Urinary bladder (tissue), 3 donors: ENCODE measurements at regions not wholly inside any gene's neighbourhood (a gene's known extent, or its start where the extent isn't known, plus 50 kb on each side); places are given as distances from the start of the nearest gene placed in this dataset.

Experiments used
- DNase-seq: peaks from one replicate; pipeline ENCODE4 v3.0.0-alpha.2; 2015; ENCODE audit errors: extremely low spot score
- H3K27ac ChIP-seq: one replicate; pipeline ENCODE4 v1.5.1; 2013; ENCODE audit warnings: low read depth, mild to moderate bottlenecking, moderate library complexity
- H3K36me3 ChIP-seq: one replicate; pipeline ENCODE4 v1.6.1; 2013; ENCODE audit warnings: mild to moderate bottlenecking, moderate library complexity; ENCODE audit not compliant: insufficient read depth
- H3K4me1 ChIP-seq: one replicate; pipeline ENCODE4 v1.6.1; 2013; ENCODE audit warnings: mild to moderate bottlenecking, moderate library complexity; ENCODE audit not compliant: insufficient read depth
- H3K4me3 ChIP-seq: one replicate; pipeline ENCODE4 v1.5.1; 2013; ENCODE audit warnings: low read depth, low read length
- WGBS: extraction: QIAGEN DNeasy Blood & Tissue Kit; methylation state at CpG from one replicate; pipeline ENCODE4 v1.1.7; 2013; 5-methylcytosine and 5-hydroxymethylcytosine counted together
- donor health status: healthy with polysubstance abuse.
- donor health status: healthy.

DNA sequence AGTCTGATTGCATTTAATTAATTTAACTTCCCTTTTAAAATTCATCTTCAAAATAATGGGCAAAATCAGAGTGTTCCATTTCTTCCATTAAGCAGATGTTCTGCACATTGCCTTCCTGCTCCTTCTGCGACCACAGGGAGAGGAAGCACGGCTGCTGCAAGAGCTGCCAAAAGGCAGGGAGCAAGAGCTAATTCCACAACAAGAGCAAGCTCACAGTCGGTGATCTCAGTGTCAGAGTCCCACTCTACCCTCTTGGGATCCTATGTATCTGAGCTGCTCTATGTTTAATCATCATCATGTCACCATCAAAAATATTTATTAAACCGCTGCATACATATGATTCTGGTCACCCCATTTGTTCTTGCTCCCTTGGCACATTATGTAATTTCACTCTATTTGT is 255.3 kb upstream of the CAMK1G start:
- 25% methylated on average over 4 of the region's 4 CpGs for WGBS
- no peaks in the 10 kb centered on the region for H3K36me3 ChIP-seq
- H3K4me3 ChIP-seq: no peak overlapping the region
- H3K27ac ChIP-seq: no peak overlapping the region
- no peak for DNase-seq
- H3K4me1 ChIP-seq: no peaks in the 10 kb centered on the region

DNA sequence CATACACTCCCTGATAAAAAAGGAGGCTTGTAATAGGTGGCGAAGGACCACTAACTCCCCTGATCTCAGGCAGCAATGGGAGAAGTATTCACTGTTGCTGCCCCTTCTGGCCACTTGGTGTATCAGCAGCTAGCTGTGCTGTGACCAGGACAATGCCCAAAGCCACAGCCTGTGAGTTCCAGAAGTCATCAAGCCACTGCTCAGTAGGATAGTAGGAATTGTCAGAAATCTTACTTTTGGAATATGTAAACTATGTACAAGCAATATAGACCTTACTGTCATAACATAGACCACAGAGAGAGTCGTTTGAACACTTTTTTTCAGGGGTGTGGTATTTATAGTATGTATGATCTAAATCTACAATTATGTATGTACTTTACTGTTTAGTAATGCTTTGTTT is 248.3 kb upstream of the CAMK1G start:
- no peaks in the 10 kb centered on the region for H3K36me3 ChIP-seq
- H3K4me3 ChIP-seq: no peak overlapping the region
- no peak for DNase-seq
- WGBS: 67% methylated on average over 2 of the region's 2 CpGs
- no peaks in the 10 kb centered on the region for H3K4me1 ChIP-seq
- H3K27ac ChIP-seq: no peak overlapping the region

DNA sequence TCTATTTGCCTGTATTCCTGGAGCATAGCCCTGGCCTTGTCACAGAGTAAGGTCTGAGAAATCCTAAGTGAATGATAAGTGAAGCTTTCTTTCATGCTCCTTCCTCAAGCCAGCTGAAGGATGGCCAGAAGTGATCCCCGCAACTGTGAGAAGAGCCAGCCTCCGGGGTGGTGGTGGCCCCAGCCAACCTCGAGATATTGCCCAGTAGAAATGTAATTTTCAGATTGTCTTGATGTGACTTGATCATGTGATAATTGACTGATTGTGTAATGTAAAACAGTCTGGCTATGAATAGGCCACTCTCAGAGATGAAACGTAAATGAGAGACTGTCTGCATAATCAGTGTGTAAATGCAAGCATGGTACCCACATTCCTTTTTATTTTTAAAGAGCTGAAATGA is 242.4 kb upstream of the CAMK1G start:
- WGBS: 48% methylated on average over 4 of the region's 4 CpGs
- no peak for DNase-seq
- Histone ChIP-seq H3K36me3 (no peaks in the 10 kb centered on the region), H3K4me3 (no peak overlapping the region), H3K4me1 (no peaks in the 10 kb centered on the region), H3K27ac (no peak overlapping the region)

DNA sequence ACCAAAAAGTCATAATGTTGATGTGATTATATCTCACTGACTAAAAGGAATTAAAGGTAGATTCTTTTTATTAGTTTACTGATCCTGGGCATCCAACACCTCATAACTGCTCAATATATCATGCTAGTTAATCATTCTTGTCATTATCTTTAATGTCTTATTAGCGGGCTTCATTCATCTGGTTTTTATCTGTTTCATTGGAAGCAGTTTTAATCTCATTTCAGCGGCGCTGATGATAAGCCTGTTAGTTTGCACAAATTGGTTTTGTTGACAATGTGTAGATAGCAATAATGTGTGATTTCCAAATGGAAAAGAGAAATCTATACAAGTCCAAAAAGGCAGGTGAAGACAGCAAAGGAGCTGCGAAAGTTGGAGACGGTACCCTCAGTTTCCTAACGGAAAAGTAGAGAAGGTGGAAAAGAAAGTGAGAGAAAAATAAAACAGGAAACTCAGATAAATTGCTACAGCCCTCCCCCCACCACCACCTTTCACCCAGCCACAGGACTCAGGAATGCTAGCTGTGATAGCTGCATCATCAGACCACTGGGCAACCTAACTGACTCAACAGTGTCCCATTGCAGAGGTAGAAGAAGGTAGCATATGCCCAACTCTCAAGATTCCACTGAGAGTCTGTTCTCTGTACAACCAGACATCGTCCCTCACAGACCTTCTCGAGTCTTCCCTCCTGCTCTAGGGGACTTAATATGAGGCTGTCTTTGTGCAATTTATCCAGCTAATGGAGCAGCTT is 241.7 kb upstream of the CAMK1G start:
- 71% methylated on average over 8 of the region's 8 CpGs for WGBS
- no peak for DNase-seq
- H3K4me3 ChIP-seq: no peak overlapping the region
- no peaks in the 10 kb centered on the region for H3K36me3 ChIP-seq
- H3K27ac ChIP-seq: no peak overlapping the region
- no peaks in the 10 kb centered on the region for H3K4me1 ChIP-seq

DNA sequence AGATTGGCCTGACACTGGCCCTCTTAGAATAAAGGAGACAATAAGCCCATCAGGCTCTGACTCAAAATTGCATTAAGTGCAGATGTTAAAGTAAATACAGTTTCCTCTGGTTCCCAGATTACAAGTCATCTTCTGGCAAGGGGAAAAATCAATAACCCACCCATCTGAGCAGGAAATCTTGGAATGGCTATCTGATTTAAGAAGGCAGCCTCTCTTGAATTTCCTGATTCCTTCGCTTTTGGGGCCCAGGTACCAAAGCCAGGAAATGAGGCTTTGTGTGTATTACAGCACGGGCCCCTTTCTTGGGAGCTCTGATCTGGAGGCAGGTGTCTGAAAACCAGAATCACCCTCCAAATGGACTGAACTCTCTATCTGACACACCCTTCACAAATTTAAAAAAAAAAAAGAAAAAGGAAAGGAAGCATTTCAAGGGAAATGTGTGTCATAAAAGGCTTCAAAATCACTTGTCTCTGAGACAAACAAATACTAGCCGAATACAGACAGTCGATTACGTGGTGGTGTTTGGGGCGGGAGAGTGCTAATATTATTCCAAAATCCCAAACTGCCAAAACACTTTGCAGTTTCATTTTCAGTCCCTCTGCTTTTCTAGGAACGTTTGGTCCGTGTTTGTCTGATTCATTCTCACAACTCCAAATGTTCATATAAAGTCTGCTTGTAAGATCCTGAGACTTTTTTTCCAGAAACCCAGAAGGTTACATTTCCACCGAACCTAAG is 240.9 kb upstream of the CAMK1G start:
- H3K4me1 ChIP-seq: no peaks in the 10 kb centered on the region
- no peak overlapping the region for H3K4me3 ChIP-seq
- no peak overlapping the region for H3K27ac ChIP-seq
- 28% methylated on average over 9 of the region's 9 CpGs for WGBS
- H3K36me3 ChIP-seq: no peaks in the 10 kb centered on the region
- DNase-seq: no peak

DNA sequence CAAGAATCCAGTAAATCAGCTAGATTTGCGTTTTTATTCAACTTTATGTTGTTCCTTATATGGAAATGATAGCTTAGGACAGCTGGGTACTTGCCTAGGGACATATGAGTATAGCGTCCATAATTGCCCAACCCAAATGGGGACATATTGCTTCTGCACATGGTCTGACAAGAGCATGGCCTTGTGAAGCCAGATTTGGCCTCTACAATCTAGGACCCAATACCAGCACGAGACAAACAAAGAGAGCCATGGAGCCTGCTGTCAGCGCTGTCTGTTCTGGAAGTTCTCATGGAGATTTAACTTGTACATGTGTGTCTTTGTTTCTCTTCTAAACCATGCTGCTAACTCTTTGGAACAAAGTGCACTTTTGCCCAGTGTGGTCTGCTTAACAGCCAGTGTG is 240.0 kb upstream of the CAMK1G start:
- Histone ChIP-seq H3K27ac (no peak overlapping the region), H3K36me3 (no peaks in the 10 kb centered on the region), H3K4me3 (no peak overlapping the region), H3K4me1 (no peaks in the 10 kb centered on the region)
- DNase-seq: no peak
- 54% methylated on average over 4 of the region's 4 CpGs for WGBS

DNA sequence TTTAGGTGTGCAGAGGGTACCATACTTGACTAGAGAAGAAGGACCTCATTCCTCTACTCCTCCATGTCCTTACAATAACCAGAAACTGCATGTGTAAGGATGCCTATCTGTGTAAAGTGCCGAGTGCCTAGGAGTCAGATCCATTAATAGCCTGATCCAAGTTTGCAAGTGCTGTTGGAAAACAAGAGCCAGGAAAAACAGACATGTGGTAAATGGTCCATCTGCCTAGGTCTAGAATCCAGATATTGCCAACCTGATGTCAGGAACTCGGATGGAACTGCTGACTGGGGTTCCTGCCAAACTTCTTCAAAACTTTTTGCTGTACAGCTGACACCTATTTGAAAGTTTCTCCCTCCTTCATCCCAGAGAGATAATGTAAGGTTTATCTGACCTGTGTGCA is 239.4 kb upstream of the CAMK1G start:
- no peaks in the 10 kb centered on the region for H3K36me3 ChIP-seq
- no peak overlapping the region for H3K4me3 ChIP-seq
- H3K27ac ChIP-seq: no peak overlapping the region
- no peak for DNase-seq
- 41% methylated on average over 2 of the region's 2 CpGs for WGBS
- no peaks in the 10 kb centered on the region for H3K4me1 ChIP-seq

DNA sequence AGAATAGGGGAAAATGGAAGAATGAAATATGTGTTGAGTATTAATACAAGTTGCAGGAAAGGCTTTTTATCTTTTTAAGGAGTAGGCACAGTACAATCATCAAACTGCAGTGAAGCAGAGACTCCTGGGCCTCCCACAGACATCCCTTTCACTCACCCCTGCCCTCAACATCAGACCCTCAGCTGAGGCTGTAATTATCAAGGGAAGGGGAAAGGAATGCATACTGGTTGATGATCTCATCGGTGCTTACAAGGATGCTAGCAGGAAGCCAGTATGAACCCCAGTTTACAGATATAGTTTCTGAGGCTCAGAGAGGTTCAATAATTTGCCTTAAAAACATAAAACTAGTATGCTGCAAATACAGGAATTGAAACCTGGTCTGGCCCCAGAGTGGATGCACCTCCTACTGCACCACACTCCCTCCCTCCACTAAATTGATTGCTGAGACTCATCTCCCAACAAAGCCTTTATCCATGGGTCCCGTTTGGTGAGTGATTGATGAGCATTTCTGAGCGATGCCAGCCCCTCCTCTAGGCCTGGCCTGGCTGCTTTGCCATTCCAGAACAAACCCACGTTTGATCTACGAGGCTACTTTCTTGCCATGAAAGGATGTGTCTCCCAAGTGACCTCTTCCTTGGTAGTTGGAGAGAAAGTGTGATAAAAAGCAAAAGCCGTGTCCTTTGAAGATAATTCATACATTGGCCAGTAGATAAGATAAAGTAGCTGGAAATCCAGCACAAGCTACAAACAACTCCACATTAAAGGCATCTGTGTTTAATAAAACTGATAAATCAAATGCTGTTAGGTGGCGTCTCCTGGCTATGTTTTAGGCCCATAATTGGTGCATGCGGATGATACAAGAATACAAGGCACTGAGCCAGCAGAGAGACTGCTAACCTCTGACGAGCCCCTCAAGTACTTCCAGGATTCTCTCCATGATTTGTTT is 233.9 kb upstream of the CAMK1G start:
- Histone ChIP-seq H3K27ac (no peak overlapping the region), H3K36me3 (no peaks in the 10 kb centered on the region), H3K4me3 (no peak overlapping the region), H3K4me1 (no peaks in the 10 kb centered on the region)
- 23% methylated on average over 9 of the region's 9 CpGs for WGBS
- DNase-seq: peak; percentile 80

DNA sequence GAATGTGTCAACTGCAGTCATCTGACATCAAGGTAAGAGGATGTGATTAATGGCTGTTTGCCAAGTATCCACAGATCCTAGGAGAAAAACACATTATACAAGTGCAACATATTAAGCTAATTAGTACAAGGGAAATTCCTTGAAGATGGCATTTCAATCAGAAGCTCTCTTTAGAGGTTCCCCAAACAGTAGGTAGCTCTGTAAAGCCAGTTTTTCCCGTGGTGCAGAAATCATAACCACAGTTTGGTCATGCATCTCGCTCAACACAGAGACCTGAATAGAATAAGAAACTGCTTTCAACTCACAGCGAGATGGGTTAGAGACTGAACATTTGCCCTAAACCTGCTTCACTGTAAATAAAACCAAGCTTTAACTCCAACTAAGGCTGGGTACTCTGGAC is 230.5 kb upstream of the CAMK1G start:
- Histone ChIP-seq H3K4me1 (no peaks in the 10 kb centered on the region), H3K27ac (no peak overlapping the region), H3K36me3 (no peaks in the 10 kb centered on the region), H3K4me3 (no peak overlapping the region)
- no peak for DNase-seq
- WGBS: 80% methylated on average over 3 of the region's 3 CpGs

DNA sequence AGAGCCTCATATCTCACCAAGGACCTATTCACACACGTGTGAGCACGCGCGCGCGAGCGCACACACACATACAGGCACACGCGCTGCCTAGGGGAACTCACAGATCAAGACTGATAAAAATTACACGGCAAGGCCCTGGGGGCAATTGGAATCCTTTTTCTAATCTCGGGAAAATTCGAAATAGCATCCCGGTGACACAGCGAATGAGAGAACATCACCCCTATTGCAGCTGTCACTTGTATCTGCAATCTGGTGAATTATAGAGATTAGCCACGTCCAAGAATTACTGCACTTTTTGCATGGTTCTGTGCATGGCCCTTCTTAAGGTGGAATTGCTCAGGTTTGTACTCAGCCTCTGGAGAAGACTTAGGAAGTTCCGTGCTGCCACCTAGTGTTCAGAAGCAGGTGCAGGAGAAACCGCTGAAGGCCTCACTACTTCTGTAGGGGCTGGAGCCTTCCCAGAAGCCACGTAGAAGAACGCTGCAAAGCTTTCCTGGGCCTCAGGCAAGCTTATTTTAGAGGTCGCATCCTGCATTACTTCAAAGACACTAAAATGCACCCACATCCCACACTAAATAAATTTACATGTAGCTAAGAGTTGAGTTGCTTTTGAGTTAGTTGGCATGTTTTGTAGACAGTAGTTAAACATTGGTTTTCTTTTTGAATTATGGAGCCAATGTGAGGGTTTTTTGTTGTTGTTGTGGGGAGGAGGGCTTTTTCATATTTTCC is 229.2 kb upstream of the CAMK1G start:
- no peak overlapping the region for H3K27ac ChIP-seq
- WGBS: 24% methylated on average over 20 of the region's 20 CpGs
- no peak overlapping the region for H3K4me3 ChIP-seq
- DNase-seq: peak; percentile 86
- H3K36me3 ChIP-seq: no peaks in the 10 kb centered on the region
- H3K4me1 ChIP-seq: no peaks in the 10 kb centered on the region

DNA sequence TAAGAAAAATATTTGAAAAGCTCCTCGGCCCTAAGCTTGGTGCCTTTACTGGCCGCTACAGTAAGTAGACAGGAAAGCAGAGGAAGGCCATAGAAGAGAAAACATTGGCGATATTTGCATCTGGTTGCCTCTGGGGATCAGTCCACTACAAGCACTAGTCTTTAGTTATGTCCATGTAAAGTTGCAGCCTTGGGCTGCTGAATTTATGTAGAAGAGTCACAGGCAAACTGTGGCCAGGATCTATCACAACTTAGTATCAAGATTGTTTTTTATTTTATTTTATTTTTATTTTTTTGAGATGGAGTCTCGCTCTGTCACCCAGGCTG is 228.7 kb upstream of the CAMK1G start:
- H3K4me3 ChIP-seq: no peak overlapping the region
- no peaks in the 10 kb centered on the region for H3K4me1 ChIP-seq
- WGBS: 70% methylated on average over 4 of the region's 4 CpGs
- H3K27ac ChIP-seq: no peak overlapping the region
- DNase-seq: no peak
- no peaks in the 10 kb centered on the region for H3K36me3 ChIP-seq

DNA sequence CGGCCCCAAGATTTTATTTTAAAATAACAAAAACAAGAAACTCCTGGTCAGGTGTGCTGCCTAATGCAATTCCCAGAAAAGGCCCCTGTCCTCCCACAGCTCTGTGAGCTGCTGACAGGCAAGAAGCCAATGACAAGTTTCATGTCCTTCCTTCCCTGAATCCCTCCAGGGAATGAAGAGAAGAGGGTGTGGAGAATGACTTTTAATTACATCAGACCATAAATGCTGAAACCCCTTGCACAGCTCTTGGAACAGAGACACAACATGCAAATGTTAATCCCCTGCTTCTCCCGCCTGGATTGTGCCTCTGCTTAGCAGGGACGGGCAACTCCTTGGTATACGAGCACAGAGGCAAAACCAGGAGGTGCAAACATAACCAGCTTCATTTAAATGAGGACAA is 228.1 kb upstream of the CAMK1G start:
- WGBS: 73% methylated on average over 4 of the region's 4 CpGs
- H3K4me1 ChIP-seq: no peaks in the 10 kb centered on the region
- no peak overlapping the region for H3K4me3 ChIP-seq
- DNase-seq: no peak
- no peak overlapping the region for H3K27ac ChIP-seq
- no peaks in the 10 kb centered on the region for H3K36me3 ChIP-seq

DNA sequence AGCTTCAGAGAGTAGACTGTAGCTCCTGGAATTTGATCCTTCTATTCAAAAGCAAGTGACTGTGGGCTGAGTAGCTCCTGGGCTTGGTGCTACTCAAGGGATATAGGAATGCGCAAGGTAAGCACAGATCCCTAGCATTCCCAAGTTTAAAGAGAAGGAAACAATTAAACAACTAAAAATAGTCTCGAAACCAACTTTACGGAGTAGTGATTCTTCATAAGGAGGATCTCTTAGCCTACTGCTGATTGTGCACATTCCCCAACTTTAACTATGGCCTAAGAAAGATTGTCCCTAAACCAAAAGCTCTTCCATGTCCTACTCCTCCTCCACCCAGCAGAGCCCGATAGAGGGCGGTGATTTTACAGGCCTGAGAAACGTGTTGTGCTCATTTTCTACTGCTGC is 226.5 kb upstream of the CAMK1G start:
- Histone ChIP-seq H3K36me3 (no peaks in the 10 kb centered on the region), H3K4me3 (no peak overlapping the region), H3K27ac (no peak overlapping the region), H3K4me1 (no peaks in the 10 kb centered on the region)
- DNase-seq: no peak
- WGBS: 87% methylated on average over 6 of the region's 6 CpGs
